Tongue (tissue), 1 donor: ENCODE measurements at regions not wholly inside any gene's neighbourhood (a gene's known extent, or its start where the extent isn't known, plus 50 kb on each side); places are given as distances from the start of the nearest gene placed in this dataset.

Experiments
- DNase-seq: peaks from one replicate; pipeline ENCODE4 v3.0.0-alpha.2; 2015

DNA sequence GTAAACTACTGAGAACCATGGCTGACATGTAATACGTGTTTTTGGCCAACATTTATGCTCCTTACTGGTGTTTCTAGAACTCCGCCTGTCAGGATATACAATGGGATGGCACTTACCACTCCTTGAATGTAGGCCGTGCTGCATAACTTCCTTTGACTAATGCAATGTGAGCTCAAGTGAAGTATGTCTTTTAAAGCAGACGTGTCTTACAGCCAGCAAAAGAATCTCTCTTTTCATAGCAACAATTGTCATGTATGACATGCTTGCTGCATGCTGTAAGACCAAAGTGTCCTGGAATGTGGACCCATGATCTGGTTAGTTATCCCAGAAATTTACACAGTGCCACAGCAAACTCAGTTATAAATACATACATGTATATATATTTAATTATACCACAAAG is 1202.7 kb upstream of the PIK3C3 start:
- peak; percentile 1 for DNase-seq

DNA sequence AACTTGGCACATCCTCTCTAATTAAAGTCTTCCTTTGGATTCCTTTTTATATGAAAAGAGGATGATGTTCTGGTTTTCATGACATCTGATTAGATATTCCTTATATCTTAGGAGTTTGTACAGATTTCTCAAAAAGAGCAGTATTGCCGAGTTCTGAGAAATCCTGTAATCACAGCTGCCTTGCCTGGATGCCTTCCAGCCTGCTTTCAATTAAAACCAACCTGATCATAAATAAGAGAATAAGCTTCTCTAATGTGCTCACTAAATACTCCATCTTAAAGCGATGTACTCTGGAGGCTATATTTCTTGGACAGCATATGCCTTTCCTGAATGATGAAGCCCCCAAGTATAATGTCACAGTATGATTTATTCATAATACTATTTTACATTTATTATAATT is 1203.8 kb upstream of the PIK3C3 start:
- DNase-seq: no peak

DNA sequence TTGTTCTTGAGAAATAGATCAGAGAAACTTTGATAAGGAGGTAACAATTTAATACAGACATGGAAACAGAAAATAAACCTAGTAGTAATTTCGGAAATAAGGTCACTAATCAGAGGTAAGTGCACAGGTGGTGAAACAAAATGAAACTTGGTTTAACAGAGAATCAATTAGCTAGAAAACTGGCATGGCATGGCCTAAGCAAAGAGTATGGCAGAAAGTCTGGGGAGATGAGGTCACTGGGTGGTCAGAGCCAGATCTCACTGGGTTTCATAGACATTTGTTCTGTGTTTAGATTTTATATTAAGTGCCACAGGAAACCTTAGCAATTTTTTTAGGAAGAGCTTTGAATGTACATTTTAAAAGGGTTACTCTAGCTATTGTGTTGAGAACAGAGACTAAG is 1216.0 kb upstream of the PIK3C3 start:
- no peak for DNase-seq

DNA sequence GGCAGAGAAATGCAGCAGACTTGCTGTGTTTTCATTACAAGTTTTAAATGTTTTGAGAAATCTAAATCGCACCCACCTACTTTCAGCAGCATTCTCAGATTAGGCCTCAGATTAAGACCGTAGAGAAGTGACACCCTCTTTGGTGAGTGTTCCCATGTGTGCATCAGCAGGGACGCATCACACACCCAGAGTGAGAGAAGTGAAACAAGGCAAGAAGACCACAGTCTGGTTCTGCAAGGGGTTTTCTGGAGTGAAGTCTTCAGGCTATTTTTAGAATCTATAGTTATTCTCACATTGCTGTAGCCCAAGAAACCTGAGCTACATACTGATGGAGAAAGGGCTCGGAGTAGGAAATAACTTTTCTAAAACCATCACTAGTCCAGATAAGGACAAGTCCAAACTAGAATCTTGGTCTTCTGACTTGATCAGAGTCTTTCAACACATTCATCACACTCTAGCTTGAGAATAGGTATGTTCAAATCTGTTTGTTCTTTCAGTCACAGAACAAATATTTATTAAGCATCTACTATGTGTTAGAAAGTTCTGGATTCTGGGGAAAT is 1216.6 kb upstream of the PIK3C3 start:
- DNase-seq: no peak

DNA sequence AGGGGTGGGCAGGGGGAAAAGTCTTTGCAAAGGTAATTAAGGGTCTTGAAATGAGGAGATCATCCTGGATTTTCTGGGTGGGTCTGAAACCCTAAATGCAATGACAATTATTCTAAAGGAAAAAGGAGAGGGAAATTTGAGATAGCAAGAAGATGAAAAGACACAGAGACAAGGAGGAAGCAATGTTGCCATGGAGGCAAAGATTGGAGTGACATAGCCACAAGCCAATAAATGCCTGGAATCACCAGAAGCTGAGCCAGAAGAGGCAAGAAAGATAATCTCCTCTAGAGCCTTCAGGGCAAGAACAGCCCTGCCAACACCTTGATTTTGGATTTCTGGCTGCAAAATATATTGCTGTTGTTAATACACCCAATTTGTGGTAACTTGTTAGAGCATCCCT is 1246.3 kb upstream of the PIK3C3 start:
- DNase-seq: no peak

DNA sequence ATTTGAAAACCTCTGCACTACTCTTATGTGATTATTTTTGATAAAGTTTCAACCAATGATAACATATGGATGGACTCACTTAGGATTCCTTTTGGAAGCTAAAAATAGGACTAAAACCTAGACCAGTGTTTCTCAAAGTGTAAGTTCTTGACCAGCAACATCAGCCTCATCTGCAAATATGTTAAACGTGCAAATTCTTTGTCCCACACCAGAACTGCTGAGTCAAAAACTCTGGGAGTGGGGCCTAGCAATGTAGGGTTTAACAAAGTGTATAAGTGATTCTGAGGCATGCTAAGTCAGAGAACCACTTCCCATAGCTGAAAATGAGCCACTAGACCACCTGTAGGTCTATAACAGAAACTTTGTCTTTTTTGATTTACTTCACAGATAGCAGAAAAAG is 1247.2 kb upstream of the PIK3C3 start:
- no peak for DNase-seq

DNA sequence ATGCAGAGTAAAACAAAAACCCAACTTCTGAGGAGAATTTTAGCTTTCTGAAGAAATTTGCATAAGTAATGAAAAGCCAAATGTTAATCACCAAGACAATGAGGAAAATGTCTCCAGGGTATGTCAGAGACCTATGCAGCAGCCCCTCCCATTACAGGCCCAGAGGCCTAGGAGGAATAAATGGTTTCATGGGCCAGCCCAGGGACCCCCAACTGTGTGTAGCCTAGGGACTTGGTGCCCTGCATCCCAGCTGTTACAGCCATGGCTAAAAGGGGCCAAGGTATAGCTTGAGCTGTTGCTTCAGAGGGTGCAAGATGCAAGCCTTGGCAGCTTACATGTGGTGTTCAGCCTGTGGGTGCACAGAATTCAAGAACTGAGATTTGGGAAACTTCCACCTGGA is 1256.9 kb upstream of the PIK3C3 start:
- no peak for DNase-seq

DNA sequence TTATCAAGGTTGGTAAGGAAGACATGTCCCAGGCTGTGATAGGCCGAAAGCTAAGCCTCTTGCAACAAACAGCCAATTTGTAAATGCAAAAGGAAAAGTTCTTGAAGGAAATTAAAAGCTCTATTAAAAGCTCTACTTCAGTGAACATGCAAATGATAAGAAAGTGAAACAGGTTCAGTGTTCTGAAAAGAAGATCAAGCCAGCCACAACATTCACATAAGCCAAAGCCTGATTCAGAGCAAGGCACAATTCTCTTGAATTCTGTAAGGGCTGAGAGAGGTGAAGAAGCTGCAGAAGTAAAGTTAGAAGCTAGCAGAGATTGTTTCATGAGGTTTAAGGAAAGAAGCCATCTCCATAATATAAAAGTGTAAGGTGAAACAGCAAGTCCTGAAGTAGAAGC is 1259.5 kb upstream of the PIK3C3 start:
- no peak for DNase-seq

DNA sequence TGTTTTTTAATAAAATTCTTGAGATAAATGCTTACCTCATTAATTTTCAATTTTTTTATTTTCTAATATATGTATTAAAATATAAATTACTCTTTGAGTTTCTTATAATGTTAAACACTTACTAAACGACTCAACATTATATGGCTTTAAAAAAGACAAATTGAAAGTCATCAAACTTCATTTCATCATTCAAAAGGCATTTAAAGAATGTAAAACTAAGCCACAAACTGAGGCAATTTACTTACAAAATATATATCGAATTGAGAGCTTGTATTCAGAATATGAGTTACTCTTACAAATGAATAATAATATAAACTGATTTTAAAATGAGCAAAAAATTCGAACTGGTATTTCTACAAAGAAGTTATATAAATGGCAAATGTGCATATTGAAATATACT is 1262.2 kb upstream of the PIK3C3 start:
- no peak for DNase-seq

DNA sequence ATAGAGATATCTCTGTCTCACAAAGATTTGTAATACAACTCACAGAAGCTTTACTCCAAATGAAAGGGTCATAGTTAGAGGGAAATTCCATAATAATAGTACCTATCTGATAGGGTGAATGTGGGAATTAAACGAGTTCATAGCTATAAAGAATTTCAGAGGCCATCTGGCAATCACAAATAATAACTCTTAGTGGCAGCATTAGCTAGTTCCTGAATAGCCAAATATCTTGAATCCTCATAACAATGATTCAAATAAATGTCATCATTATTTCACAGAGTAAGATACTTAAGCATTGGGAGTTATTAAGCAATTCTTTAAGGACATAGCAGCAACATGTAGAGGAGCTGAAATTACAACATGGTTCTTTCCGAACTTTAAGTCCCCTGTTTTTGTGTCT is 1265.0 kb upstream of the PIK3C3 start:
- DNase-seq: no peak

DNA sequence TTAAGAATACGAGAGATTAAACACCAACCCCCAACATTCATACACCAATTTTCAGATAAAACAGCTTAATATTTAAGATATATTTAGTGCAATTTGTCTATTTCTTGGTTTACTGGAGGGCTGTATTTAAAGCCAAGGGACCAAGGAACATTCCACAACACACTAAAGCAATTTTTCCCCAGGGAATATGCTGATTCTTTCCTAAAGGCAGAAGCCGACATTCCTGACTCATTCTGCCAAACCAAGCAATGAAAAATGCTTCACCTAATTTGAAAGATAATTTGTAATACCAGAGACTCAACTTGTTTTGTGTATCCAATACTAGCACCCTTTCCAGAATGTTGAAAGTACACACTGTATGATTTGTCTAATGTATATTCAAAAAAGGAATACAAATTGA is 1267.6 kb upstream of the PIK3C3 start:
- no peak for DNase-seq

DNA sequence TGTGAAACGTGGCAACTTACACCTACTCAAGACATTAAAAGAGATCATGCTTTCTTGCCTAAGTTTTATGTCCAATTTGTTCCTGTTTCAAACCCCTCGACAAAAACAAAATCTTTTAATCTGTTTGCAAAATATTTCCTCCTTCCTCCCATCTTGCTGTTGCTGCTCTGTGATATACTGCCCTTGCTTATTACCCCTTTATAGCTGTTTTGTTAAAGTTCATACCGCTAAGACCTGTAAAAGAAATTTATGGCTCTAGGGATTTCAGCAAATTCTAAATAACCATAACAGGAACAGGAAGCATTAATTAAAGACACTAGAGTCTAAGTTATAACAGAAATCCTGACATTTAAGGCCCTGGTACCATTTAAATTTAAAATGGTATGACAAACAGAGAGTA is 1268.2 kb upstream of the PIK3C3 start:
- DNase-seq: no peak

DNA sequence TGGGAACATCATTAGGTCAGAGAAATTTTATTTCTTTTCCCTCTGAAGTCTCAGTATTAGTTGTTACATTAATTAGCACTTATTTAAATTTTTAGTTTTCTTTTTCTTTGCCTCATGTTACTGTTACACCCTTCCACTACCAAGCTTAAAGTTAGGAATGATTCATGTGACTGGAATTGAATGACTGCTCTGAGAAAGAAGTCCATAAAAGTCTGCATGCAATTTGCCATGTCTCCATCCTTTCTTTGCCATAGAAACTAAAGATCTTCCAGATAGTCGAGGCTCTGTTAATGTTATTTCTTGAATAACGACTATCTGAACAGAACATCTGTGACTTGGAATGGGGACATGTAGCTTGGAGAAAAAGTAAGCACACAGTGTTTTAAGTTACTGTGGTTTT is 1269.8 kb upstream of the PIK3C3 start:
- DNase-seq: no peak

DNA sequence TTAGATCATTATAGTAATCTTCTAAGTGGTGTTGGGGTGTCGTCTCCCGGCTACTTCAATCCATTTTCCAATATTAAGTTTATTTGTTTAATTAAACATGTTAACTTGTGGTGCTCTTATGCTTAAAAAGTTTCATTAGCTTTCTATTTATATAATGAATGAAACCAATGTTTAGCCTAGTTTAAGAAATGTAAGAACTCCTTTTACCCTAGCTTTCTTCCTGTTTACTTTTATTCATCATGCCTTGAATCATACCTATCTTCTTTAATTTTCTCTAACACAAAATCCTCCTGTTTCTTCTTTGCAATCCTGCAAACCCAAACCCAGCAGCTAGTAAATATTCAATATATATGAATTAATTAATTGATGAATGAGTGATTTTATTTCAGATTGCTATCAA is 1276.7 kb upstream of the PIK3C3 start:
- no peak for DNase-seq

DNA sequence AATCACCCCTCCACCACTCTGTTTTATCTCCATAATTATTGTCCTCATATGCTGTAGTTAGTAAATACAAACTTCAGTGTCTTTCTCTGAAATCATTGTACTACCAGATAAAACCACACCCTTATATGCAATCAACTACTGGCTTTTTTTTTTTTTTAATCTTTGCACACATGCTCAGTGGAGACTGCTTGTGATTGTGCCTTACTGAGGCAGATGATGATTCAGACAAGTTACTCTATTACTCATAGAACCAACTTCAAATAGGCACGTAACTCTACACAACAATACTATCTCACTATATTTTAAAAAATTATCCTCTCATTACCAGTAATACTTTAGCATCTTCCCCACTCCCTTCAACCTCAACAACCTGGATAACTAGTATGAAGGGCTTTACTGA is 1278.4 kb upstream of the PIK3C3 start:
- DNase-seq: no peak

DNA sequence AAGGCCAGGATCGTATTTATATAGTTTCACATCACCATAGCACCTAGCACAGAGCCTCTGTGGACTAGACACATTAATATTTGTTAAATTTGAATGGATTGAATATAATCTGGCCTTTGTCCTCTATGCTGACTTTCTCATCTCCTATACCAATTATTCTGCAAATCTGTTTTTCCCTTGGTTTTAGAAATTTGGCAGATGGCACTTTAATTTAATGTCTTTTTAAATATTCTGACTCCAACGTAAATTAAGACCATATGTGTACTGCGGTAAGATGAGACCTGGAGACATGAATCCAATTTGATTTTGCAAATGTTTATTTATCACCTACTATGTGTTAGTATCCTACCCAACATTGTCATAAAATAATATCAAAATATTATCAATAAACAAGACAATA is 1281.9 kb upstream of the PIK3C3 start:
- DNase-seq: no peak

DNA sequence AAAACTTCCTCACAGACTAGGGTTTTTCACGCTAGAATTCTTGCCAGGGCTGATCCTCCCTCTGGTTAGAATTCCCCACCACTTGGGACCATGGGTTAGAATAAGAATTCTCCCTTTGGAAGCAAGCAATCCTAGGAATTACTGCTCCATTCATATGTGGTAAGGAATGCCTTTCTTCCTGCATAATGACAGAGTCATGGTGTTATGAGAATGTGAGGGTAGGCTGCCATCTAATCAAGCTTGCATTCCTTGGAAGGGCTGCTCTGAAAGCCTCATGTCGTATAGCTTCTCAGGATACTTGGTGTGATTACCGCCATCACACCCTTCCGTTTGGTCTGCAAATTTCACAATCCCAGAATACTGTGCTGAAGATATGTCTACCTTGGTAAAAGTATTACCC is 1282.4 kb upstream of the PIK3C3 start:
- no peak for DNase-seq

DNA sequence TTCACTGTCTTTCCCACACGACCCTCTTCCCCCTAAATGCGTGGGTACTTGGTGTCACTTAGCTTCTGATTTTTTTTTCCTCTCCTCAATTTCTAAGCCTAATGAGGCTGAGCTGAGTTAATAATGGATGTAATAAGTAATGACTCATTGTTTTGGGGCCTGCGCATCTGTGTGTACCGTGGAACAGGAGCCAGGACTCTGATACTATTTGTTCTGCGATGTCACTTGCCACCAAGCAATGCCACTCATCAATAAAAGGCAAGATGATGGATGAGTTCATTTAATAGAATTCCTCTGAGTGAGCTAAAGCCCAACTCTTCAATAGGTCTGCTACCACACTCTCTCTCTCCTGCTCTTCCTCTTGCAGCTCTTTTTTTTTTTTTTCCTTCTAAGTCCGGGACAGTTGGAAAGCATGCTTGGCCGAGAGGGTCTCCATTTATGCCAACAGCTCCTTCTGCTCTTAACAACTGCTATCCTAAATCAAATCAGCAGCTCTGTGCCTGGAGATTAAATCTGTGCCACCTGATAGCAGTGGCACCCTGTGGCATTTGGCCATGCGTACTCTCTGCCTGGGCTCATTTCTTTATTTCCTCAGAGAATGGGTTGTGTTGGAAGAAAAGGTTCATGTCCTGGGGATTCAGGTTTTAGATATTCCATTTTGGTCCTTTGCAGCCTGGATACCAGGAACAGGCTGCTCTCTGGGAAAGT is 1284.2 kb upstream of the PIK3C3 start:
- DNase-seq: peak; percentile 31

DNA sequence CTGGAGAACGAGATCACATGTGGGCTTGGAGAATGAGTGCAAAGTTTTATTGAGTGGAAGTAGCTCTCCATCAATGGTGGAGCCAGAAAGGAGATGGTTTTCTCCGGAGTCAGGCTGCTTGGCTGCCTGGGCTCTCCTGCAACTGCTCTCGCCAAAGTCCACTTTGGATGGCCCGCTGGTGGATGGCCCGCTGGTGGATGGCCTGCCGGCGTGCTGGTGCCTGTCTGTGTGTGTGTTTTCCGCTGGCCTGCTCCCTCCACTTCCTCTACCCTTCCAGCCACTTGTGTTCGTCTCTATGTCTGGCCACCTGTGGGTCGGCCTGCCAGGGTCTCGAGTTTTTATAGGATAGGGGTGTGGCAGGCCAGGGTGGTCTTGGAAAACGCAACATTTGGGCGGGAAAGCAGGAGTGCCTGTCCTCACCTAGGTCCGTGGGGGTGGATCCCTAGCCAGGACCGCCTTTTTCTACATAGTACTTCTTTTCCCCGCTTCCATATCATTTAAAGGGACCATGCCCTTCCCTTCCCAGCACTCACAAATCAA is 1292.1 kb upstream of the PIK3C3 start:
- no peak for DNase-seq

DNA sequence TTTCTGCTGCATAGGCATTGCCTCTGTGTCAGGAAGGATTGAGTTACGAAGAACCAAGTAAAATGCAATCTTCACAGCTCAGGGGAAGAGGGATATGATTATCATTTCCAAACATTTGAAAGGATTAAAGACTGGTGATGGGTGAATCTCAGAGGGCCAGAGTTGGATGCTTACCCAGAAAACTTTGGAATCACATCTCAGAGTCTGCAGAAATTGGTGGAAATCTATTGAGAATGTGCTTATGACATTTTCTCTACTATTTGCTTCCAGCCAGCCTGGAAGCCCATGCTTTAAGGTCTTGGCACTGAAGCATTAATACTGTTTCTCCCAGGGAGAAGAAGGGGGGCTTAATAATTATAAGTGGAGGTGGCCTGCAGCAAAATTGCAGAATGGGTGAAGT is 1301.4 kb upstream of the PIK3C3 start:
- DNase-seq: peak; percentile 73

DNA sequence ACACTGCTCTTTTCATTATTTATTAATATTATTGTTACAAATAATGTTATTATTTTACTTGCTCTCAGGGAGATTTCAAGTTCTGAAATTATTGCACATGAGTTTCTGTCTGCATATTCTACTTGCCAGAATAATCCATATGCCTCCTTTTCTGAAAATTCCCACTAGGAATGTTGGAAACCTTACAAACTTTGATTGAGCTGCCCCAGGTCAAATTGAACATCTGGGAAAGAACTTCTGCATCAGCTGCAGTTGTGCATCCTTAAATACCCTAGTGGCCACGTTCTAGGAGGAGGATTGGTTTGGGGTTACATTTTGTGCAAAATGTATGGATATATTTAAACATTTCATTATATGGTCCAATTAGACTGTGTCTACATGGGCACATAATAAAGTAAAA is 1302.7 kb upstream of the PIK3C3 start:
- DNase-seq: peak; percentile 26

DNA sequence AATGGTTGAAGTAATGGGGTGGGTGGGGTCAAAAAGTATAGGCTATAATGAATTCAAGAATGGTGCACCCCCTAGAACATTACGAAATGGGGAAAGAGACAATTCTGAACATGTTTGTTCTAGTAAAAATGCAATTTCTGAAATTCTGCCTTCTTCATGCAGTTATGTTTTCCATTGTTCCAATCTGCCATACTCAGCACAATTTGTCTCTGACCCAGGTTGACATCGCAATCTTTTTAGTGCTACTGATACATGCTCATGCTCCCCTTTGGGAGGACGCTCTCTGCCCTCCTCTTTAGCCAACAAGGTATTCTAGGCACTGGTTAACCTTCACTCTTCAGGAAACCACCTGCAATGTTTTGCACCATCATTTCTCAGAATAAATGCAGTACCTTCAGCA is 1303.9 kb upstream of the PIK3C3 start:
- no peak for DNase-seq

DNA sequence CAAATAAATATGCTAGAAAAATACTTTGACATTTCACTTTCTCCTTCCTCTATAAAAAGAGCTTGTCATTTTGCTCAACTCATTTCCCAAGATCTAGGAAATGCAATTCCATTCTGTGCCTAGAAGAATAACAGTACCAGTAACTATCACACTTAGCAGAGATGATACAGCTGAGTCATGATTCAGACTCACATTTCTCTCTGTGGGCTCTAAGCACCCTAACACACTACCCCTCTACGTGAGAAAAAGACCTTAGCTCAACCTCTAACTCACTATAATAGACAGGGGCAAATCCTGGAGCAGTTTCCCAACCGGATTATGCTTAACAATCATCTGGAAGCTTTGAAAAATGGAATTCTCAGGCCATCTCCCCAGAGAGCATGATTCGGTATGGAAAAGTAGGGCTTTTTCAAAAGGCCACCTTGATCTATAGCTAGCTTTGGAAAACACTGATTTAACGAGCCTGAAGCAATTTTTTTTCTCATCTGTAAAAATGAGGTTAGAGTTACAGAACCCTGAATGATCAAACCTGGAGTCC is 1312.3 kb upstream of the PIK3C3 start:
- DNase-seq: no peak

DNA sequence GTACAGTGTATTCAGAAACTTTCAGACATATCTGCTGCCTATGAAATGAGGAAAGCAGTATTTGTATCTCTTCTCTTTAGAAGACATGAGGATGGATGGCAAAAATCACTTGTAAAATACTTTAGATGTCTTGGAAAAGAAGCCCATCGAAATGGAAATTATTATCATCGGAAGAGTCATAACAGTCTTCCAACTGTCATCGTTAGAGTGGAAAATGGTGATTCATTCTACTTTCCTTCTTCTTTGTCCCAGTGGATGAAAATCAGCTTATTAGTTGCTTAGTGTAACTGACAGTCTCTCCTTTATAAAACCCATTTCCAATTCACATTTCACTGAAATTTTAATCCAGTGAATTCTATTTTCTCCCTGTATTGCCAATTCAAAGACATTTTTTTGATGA is 1323.7 kb upstream of the PIK3C3 start:
- DNase-seq: no peak
